ENCODE measurements at regions not wholly inside any gene's neighbourhood (a gene's known extent, or its start where the extent isn't known, plus 50 kb on each side); places are given as distances from the start of the nearest gene placed in this dataset.

DNA sequence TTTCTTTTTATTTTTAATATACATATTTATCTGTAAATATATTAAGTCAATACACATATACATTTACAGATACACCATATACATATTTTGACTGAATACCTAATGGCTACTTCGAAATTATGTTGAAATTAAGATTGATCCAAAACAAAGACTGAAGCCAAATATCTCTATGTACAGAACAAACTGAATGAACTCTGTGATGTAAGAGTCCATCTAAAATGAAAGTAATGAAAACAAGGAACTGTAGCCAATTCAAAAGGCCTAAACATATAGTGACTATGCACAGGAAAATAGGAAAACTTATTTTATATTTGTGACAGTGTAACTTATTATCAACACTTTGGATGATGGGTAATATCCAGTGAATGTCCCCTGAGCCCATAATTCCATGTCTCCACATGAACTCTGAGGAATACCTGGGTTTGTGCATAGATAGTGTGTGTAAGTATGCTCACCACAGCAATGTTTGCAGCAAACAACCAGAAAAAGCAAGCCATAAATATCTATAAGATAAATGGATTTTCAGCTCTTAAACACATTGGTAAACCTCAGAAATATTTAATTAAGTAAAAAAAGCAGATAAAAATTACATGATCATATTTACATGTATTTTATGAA is 517.2 kb upstream of the CDH6 start:
- no peak overlapping the region for H3K4me3 Mint-ChIP-seq
- DNase-seq (no peak), ATAC-seq (no peak)
- H3K27me3 Mint-ChIP-seq, result no peaks in the 10 kb centered on the region
- peaks cover 0 to 9% (median 2%) of the 10 kb centered on the region in 3 donors for H3K36me3 Mint-ChIP-seq
- POLR2A ChIA-PET, result no interaction called here
- peaks cover 0 to 30% (median 21%) of the 10 kb centered on the region in 9 donors for H3K9me3 Mint-ChIP-seq
- H3K27ac Mint-ChIP-seq, result no peak overlapping the region
- no peaks in the 10 kb centered on the region for H3K4me1 Mint-ChIP-seq

DNA sequence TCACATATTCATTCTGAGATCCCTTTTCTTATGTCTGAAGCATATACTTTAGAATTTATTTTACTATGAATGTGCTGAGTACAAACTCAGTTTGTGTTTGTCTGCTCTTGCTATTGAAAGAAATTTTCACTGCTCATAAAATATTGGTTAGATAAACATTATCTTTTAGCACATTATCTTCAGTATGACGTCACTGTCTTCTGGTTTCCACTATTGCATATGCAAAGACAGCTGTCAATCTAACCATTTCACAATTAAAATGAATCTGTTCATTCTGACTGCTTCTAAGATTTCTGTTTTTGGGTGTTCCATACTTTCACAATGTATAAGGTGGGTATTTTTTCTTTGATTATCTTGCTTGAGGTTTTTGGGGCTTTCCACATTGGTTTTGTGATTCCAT is 526.2 kb upstream of the CDH6 start:
- Mint-ChIP-seq H3K27me3 (no peaks in the 10 kb centered on the region), H3K4me3 (no peak overlapping the region), H3K36me3 (no peaks in the 10 kb centered on the region), H3K9me3 (peaks cover 0 to 23% (median 11%) of the 10 kb centered on the region in 9 donors), H3K27ac (no peak overlapping the region), H3K4me1 (no peaks in the 10 kb centered on the region)
- ATAC-seq (no peak), DNase-seq (no peak)
- POLR2A ChIA-PET, result no interaction called here

DNA sequence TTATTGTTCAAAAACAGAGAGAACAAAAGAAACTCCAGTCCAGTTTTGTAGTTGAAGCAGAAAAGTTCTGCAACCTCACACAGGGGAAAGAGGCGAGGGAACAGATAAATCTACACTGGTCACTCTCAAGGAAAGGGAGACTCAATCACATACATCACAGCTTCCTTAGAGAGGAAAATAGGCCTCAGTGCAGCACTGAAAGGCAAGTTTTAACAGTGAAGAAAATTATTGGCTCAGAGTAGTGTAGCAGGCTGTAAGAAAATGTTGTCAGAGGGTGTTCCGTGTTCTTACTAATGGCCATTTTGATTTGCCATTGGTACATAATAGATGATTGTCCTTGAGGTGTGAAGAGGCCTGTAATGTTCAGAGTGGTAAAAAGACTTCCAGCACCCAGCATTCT is 530.0 kb upstream of the CDH6 start:
- ATAC-seq, result no peak

DNA sequence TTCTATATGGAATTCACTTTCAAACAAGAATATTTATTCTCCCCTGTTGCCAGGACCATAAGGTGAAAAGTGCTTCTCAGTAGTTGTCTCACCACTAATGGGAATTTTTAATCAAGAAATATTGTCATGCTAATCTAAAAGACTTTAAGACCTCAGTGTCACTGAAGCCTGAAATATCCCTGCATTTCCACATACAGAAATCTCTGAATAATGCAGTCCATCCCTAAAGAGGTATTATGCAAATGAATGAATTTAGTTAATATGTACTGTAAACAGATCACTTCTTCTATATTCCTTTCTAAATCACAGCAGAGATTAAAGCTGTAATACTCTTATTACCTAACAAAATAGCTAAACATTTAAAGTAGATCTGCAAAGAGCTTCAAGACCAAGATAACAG is 531.1 kb upstream of the CDH6 start:
- no peak overlapping the region for H3K4me3 Mint-ChIP-seq
- POLR2A ChIA-PET, result no interaction called here
- H3K27me3 Mint-ChIP-seq, result no peaks in the 10 kb centered on the region
- H3K4me1 Mint-ChIP-seq, result no peaks in the 10 kb centered on the region
- no peaks in the 10 kb centered on the region for H3K36me3 Mint-ChIP-seq
- H3K27ac Mint-ChIP-seq, result no peak overlapping the region
- DNase-seq, result no peak
- H3K9me3 Mint-ChIP-seq, result peaks cover 3 to 21% (median 10%) of the 10 kb centered on the region in 9 donors
- ATAC-seq, result no peak

More for the DNA sequence above, 530.0 kb upstream of the CDH6 start:
- no peak overlapping the region for H3K27ac Mint-ChIP-seq
- no peaks in the 10 kb centered on the region for H3K27me3 Mint-ChIP-seq
- POLR2A ChIA-PET, result no interaction called here
- no peaks in the 10 kb centered on the region for H3K36me3 Mint-ChIP-seq
- H3K9me3 Mint-ChIP-seq, result peaks cover 4 to 19% (median 11%) of the 10 kb centered on the region in 9 donors
- H3K4me3 Mint-ChIP-seq, result no peak overlapping the region
- no peaks in the 10 kb centered on the region for H3K4me1 Mint-ChIP-seq
- no peak for DNase-seq

DNA sequence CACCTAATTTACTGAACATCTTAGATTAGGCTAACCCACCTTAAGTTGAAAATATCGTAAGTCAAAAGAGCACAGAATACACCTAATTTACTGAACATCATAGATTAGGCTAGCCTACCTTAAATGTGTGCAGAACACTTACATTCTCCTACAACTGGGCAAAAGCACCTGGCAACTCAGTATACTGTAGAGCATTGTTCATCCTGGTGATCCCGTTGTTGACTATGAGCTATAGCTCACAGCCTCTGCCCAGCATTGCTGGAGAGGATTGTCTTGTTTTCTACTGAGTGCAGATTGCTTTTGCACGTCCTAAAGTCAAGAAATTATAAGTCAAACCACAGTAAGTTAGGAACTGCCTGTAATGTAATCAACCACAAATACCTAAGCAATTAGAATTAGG is 531.8 kb upstream of the CDH6 start:
- no peaks in the 10 kb centered on the region for H3K4me1 Mint-ChIP-seq
- POLR2A ChIA-PET, result no interaction called here
- ATAC-seq (no peak), DNase-seq (no peak)
- H3K27ac Mint-ChIP-seq, result no peak overlapping the region
- H3K36me3 Mint-ChIP-seq, result no peaks in the 10 kb centered on the region
- H3K4me3 Mint-ChIP-seq, result no peak overlapping the region
- H3K9me3 Mint-ChIP-seq, result peaks cover 0 to 23% (median 14%) of the 10 kb centered on the region in 9 donors
- no peaks in the 10 kb centered on the region for H3K27me3 Mint-ChIP-seq

DNA sequence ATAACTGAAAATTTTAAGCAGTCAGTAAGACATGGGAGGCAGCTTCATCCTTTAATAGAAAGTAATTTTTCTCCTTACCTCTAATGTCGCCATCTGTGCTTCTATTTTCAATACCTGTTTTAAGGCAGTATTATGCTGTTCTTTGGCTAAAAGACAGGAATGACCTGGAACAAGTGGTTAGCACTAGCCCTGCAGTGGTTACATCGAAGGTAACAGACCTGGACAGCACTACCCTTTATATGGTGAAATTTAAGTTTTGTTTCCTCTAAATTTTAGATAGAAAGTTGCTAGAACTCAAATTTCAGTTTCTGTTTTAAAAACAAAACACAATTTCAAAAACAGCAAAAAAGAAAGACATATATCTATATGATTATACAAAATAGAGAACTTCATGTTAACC is 534.1 kb upstream of the CDH6 start:
- H3K27ac Mint-ChIP-seq, result no peak overlapping the region
- POLR2A ChIA-PET, result no interaction called here
- no peaks in the 10 kb centered on the region for H3K27me3 Mint-ChIP-seq
- H3K36me3 Mint-ChIP-seq, result no peaks in the 10 kb centered on the region
- no peak for DNase-seq
- no peaks in the 10 kb centered on the region for H3K4me1 Mint-ChIP-seq
- no peak for ATAC-seq
- H3K9me3 Mint-ChIP-seq, result peaks cover 8 to 27% (median 11%) of the 10 kb centered on the region in 9 donors
- H3K4me3 Mint-ChIP-seq, result no peak overlapping the region

DNA sequence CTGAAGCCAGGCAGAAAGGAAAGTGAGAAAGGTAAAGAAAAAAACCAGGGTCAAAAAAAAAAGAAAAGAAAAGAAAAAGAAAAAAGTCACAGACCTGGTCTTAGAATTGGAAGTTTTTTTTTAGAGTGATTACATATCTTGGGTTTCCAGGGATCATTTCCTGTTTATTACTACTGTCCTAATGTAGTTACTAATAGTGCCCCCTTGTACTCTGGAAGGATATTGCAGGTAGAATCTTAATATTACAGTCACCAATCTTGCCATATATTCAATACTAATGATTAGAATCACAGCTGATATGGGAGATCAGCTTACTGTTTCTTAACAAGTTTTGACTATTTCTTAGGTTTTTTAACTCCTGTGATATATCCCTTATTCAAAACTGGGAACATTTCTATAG is 543.2 kb upstream of the CDH6 start:
- Mint-ChIP-seq H3K9me3 (peaks cover 0 to 24% (median 9%) of the 10 kb centered on the region in 9 donors), H3K27ac (no peak overlapping the region), H3K4me1 (no peaks in the 10 kb centered on the region), H3K36me3 (no peaks in the 10 kb centered on the region), H3K27me3 (no peaks in the 10 kb centered on the region), H3K4me3 (no peak overlapping the region)
- DNase-seq, result no peak
- ATAC-seq, result no peak
- POLR2A ChIA-PET, result no interaction called here

DNA sequence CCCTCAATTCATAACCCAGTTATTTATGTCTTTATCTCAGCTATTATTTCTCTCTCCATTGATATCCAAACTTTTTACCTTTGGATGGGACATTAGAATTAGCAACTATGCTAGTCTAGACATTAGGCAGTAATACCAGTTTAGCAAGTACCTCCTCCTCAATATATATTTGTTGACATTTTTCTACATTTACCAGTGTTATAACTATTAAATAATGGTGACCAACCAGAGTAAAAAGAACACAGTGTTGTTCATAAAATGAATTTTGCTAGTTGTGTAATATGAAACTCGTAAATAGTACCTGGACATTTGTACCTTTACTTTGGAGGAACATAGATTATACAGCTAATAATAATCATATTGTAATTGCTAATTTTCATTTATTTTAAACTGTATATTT is 554.6 kb upstream of the CDH6 start:
- Mint-ChIP-seq H3K27ac (no peak overlapping the region), H3K9me3 (peaks cover 11 to 38% (median 24%) of the 10 kb centered on the region in 9 donors), H3K27me3 (no peaks in the 10 kb centered on the region), H3K36me3 (peaks cover 0 to 12% (median 0%) of the 10 kb centered on the region in 3 donors), H3K4me3 (no peak overlapping the region), H3K4me1 (no peaks in the 10 kb centered on the region)
- POLR2A ChIA-PET, result no interaction called here
- DNase-seq, result no peak
- ATAC-seq, result no peak

DNA sequence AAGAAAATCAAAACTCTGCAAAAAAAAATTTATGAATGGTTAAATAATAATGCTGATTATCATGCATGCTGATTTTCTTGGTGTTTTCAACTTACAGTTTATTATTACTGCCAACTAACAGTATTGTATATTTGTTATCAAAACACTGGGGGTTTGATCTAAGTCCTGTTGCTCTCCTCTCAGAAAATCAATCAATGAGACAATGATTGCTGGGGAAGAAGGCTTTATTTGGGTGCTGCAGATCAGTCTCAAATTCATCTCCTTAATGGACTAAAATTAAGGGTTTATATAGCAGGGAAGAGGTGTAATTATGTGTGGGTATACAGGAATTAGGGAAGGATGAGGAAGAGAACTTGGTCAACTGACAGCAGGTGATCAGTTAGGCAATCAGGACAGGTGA is 565.5 kb upstream of the CDH6 start:
- Mint-ChIP-seq H3K36me3 (no peaks in the 10 kb centered on the region), H3K9me3 (peaks cover 2 to 21% (median 10%) of the 10 kb centered on the region in 9 donors), H3K4me3 (no peak overlapping the region), H3K27me3 (no peaks in the 10 kb centered on the region), H3K4me1 (no peaks in the 10 kb centered on the region), H3K27ac (no peak overlapping the region)
- ATAC-seq (no peak), DNase-seq (no peak)
- POLR2A ChIA-PET, result no interaction called here

DNA sequence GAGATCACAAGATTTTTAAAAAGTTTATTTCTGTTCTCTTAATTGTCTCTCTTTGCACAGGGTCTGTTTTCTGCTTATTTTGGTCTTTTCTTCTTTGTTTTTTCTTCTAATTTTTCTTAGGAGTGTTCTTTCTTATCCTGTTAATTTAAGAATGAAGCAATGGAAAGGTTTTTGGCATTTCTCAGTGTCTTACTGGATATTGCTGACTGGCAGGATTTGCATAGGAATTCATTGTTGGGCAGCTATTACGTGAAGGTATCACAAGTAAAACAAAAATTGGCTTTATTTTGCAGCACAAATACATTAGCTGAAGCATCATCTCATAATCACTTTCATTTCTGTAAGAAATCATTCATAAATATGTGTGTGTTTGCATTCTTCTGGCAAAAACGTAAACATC is 566.9 kb upstream of the CDH6 start:
- Mint-ChIP-seq H3K36me3 (no peaks in the 10 kb centered on the region), H3K27ac (no peak overlapping the region), H3K27me3 (no peaks in the 10 kb centered on the region), H3K9me3 (peaks cover 3 to 29% (median 13%) of the 10 kb centered on the region in 9 donors), H3K4me1 (no peaks in the 10 kb centered on the region), H3K4me3 (no peak overlapping the region)
- DNase-seq (no peak), ATAC-seq (no peak)
- POLR2A ChIA-PET, result no interaction called here

DNA sequence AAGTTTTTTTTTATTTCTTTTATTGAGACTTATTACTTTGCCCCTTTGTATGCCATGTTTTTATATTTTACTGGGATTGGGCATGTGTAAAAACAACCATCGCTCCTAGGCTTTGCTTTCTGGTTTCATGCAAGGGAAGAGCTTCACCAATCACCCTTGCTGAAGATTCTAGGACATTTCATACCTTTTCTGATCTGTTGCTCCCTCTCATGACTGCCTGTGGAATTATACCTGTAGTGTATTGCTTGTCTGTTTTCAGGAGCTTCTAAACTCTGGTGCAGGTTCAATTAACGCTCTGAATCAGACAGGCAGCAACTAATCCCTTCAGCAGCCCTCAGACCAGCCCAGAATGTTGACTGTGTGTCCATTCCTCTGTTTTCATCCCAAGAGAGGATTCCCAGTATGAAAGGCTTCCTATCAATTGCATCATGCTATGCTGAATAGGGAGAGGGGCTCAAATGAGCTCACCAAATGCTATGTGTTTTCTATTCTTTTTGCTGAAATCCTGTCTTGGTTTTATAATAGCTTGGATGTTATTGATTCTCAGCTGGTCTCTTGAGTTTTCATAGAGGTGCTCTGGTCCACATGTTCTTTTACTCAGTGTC is 572.9 kb upstream of the CDH6 start:
- Mint-ChIP-seq H3K27ac (no peak overlapping the region), H3K27me3 (no peaks in the 10 kb centered on the region), H3K4me1 (no peaks in the 10 kb centered on the region), H3K4me3 (no peak overlapping the region), H3K36me3 (peaks cover 0 to 8% (median 0%) of the 10 kb centered on the region in 3 donors), H3K9me3 (peaks cover 11 to 64% (median 20%) of the 10 kb centered on the region in 9 donors)
- ATAC-seq, result no peak
- POLR2A ChIA-PET, result no interaction called here
- no peak for DNase-seq

DNA sequence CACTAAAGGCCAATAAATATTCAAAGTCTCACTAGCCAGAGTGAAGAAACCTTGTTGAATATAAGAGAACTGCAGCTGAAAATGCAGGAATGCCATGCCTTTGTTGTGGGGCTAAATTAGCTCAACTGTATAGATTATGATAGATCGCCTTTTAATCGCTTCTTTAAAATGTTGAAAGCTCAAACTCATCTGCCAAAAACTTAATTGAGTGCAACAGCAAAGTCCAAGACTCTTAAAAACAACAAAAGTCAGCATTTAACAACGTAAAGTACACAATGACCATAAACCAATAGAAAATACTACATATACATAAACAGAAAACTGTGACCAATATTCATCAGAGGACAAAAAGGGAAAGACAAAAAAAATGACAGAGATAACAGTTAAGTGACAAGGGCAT is 585.0 kb upstream of the CDH6 start:
- DNase-seq (no peak), ATAC-seq (no peak)
- Mint-ChIP-seq H3K27ac (no peak overlapping the region), H3K4me1 (no peaks in the 10 kb centered on the region), H3K4me3 (no peak overlapping the region), H3K9me3 (peaks cover 1 to 21% (median 7%) of the 10 kb centered on the region in 9 donors), H3K36me3 (no peaks in the 10 kb centered on the region), H3K27me3 (no peaks in the 10 kb centered on the region)
- POLR2A ChIA-PET, result no interaction called here

DNA sequence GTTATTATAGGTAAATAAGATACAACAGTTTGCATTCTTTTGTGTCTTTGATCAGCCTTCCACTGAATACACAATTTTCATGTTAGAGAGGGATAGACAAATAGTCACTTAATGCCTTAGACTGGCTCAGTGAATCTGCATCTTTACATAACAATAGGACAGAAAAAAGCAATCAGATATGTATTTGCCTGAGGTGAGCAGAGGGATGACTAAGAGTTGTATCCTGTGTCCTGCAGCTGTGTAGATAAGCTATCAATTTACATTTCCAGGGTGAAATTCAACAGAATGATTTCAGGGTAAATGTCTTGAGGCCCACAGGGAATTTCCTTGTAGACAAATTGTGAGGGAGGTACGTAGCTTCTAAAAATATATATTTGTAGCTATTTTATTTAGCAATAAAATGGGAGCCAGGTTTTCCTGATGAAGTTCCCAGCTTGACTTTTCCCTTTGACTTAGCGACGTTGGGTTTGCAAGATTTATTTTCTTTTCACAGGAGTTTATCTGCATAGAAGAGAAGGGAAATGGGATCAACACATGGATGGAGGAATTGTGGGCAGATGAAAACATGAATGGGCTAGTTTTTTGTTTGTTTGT is 586.1 kb upstream of the CDH6 start:
- H3K36me3 Mint-ChIP-seq, result no peaks in the 10 kb centered on the region
- H3K27ac Mint-ChIP-seq, result no peak overlapping the region
- POLR2A ChIA-PET, result no interaction called here
- H3K4me3 Mint-ChIP-seq, result no peak overlapping the region
- no peaks in the 10 kb centered on the region for H3K27me3 Mint-ChIP-seq
- H3K9me3 Mint-ChIP-seq, result peaks cover 1 to 15% (median 7%) of the 10 kb centered on the region in 9 donors
- DNase-seq (no peak), ATAC-seq (no peak)
- H3K4me1 Mint-ChIP-seq, result no peaks in the 10 kb centered on the region

Data from naive thymus-derived CD8-positive, alpha-beta T cell (primary cell).